Endothelial cell of umbilical vein (primary cell): ENCODE measurements at regions not wholly inside any gene's neighbourhood (a gene's known extent, or its start where the extent isn't known, plus 50 kb on each side); places are given as distances from the start of the nearest gene placed in this dataset.

Experiments
- BruUV-seq: library from RNA; stranded (reverse); fragments of 400-500 nt; replicated peaks from 2 replicates; lab custom pipeline; 2021; lab: Mats Ljungman, UMichigan
- CTCF ChIA-PET: fragments of 300-600, 350-600 bp; sonication (Branson Sonifier 250); formaldehyde crosslinking; loops from one replicate; lab custom pipeline; 2021; ENCODE audit warnings: antibody characterized with exemption, inconsistent platforms; lab: Charles Lee
- POLR2A ChIA-PET: fragments of 300-600, 350-600 bp; sonication (Branson Sonifier 250); formaldehyde crosslinking; loops from one replicate; lab custom pipeline; 2021; ENCODE audit warnings: antibody characterized with exemption, inconsistent platforms; lab: Charles Lee
- DNase-seq: peaks from one replicate; pipeline ENCODE4 v3.0.0-alpha.2; 2011; ENCODE audit warnings: low read depth, low spot score
- FAIRE-seq: peaks from 2 replicates; lab custom pipeline; 2011; peaks lifted over from hg19 to GRCh38; lab: Jason Lieb, UNC
- H2AFZ ChIP-seq: 2 replicates; pipeline ENCODE4 v1.6.0; 2012; ENCODE audit warnings: low read depth, low read length, control low read depth, inconsistent platforms
- H3K27ac ChIP-seq: 2 replicates; pipeline ENCODE4 v1.5.1; 2011; ENCODE audit warnings: low read depth, mild to moderate bottlenecking, control low read depth, low read length, moderate library complexity; ENCODE audit not compliant: insufficient read depth
- H3K27me3 ChIP-seq, 2 experiments: 2 replicates each; pipeline versions ENCODE4 v1.6.0 to v1.6.1; 2011; ENCODE audit warnings: low read length in 2 of 2, mixed read lengths in 1 of 2; ENCODE audit not compliant: control insufficient read depth in 2 of 2, insufficient read depth in 2 of 2
- H3K36me3 ChIP-seq, 2 experiments: 2 replicates in 1 of 2; 3 replicates in 1 of 2; pipeline ENCODE4 v1.5.1; 2011; ENCODE audit warnings: low read length in 2 of 2, mild to moderate bottlenecking in 1 of 2, moderate library complexity in 1 of 2; ENCODE audit not compliant: control insufficient read depth in 2 of 2, insufficient read depth in 2 of 2; ENCODE audit errors: extremely low read depth in 1 of 2
- H3K4me1 ChIP-seq: 3 replicates; pipeline ENCODE4 v1.5.1; 2011; ENCODE audit warnings: mild to moderate bottlenecking, low read length; ENCODE audit not compliant: control insufficient read depth, insufficient read depth; ENCODE audit errors: extremely low read depth
- H3K4me2 ChIP-seq: 2 replicates; pipeline ENCODE4 v1.6.1; 2011; ENCODE audit warnings: low read length, control low read depth, mixed read lengths; ENCODE audit not compliant: insufficient read depth
- H3K4me3 ChIP-seq, 3 experiments: fragments of 200-600 bp in 1 of 3; sonication (generic), shearing (Covaris generic) in 1 of 3; replicated peaks in 1 of 3; 2 replicates each; pipeline ENCODE4 v1.5.1; 2011 to 2016; ENCODE audit warnings: control low read depth in 3 of 3, low read length in 3 of 3, mild to moderate bottlenecking in 2 of 3, inconsistent platforms in 1 of 3, low read depth in 1 of 3, moderate library complexity in 1 of 3; ENCODE audit not compliant: insufficient read depth in 1 of 3
- H3K79me2 ChIP-seq: 2 replicates; pipeline ENCODE4 v1.6.0; 2012; ENCODE audit warnings: low read length, inconsistent platforms; ENCODE audit not compliant: control insufficient read depth, insufficient read depth
- H3K9ac ChIP-seq: replicated peaks from 2 replicates; pipeline ENCODE3; 2011; ENCODE audit warnings: low read length, control low read depth; ENCODE audit not compliant: insufficient read depth; ENCODE audit errors: extremely low read depth
- H3K9me1 ChIP-seq: replicated peaks from 3 replicates; pipeline ENCODE4 v1.6.0; 2011; ENCODE audit warnings: mild to moderate bottlenecking, low read length; ENCODE audit not compliant: control insufficient read depth, insufficient read depth; ENCODE audit errors: extremely low read depth
- H3K9me3 ChIP-seq: replicated peaks from 2 replicates; pipeline ENCODE4 v1.5.1; 2012; ENCODE audit warnings: low read length, inconsistent platforms; ENCODE audit not compliant: control insufficient read depth, insufficient read depth
- H4K20me1 ChIP-seq: replicated peaks from 2 replicates; pipeline ENCODE3; 2011; ENCODE audit warnings: mild to moderate bottlenecking, low read length; ENCODE audit not compliant: control insufficient read depth, insufficient read depth; ENCODE audit errors: extremely low read depth
- CTCF ChIP-seq, 2 donors: IDR thresholded peaks; 1 replicate in 1 of 2; 2 replicates in 1 of 2; pipeline ENCODE4 v1.5.1; 2011; ENCODE audit warnings: low read length in 2 of 2, mild to moderate bottlenecking in 2 of 2, moderate library complexity in 2 of 2, control low read depth in 1 of 2, inconsistent platforms in 1 of 2, low read depth in 1 of 2; ENCODE audit not compliant: insufficient read depth in 1 of 2; ENCODE audit errors: extremely low read depth in 1 of 2
- EZH2 ChIP-seq: IDR thresholded peaks from 2 replicates; pipeline ENCODE4 v1.6.1; 2012; ENCODE audit warnings: borderline replicate concordance, low read depth, mild to moderate bottlenecking, moderate library complexity, low read length, inconsistent platforms; ENCODE audit not compliant: severe bottlenecking
- FOS ChIP-seq: IDR thresholded peaks from 2 replicates; pipeline ENCODE4 v1.6.1; 2011; ENCODE audit warnings: mild to moderate bottlenecking, low read length, moderate library complexity, borderline replicate concordance; ENCODE audit not compliant: insufficient read depth
- GATA2 ChIP-seq: IDR thresholded peaks from 2 replicates; pipeline ENCODE4 v1.7.0; 2011; ENCODE audit warnings: low read depth, mild to moderate bottlenecking, moderate library complexity, mixed read lengths, low read length; ENCODE audit not compliant: insufficient read length, insufficient read depth
- JUN ChIP-seq: IDR thresholded peaks from 2 replicates; pipeline ENCODE4 v1.6.1; 2011; ENCODE audit warnings: borderline replicate concordance, low read depth; ENCODE audit not compliant: insufficient read length, insufficient read depth
- MAX ChIP-seq: IDR thresholded peaks from 2 replicates; pipeline ENCODE4 v1.6.1; 2011; ENCODE audit not compliant: insufficient read depth, insufficient read length
- MYC ChIP-seq: IDR thresholded peaks from one replicate; pipeline ENCODE4 v1.6.1; 2011; ENCODE audit warnings: mild to moderate bottlenecking, low read depth, low read length
- POLR2A ChIP-seq: IDR thresholded peaks from 2 replicates; pipeline ENCODE4 v1.6.1; 2012; ENCODE audit warnings: low read depth, mild to moderate bottlenecking, control low read depth, low read length
- POLR2AphosphoS5 ChIP-seq: IDR thresholded peaks from 2 replicates; pipeline ENCODE4 v1.6.1; 2012; ENCODE audit warnings: low read depth, mild to moderate bottlenecking, control low read depth, low read length, moderate library complexity; ENCODE audit not compliant: insufficient read depth
- dilution Hi-C: fragments of 300-500 bp; cut with MboI; formaldehyde crosslinking; loops from one replicate; pipeline ENCODE4 v1.15.0; 2019; ENCODE audit warnings: low sequenced_read_pairs; ENCODE audit not compliant: extremely low pct_ligation_motif_present
- intact Hi-C: fragments of 100-400 bp; cut with micrococcal nuclease; formaldehyde crosslinking; loops from one replicate; pipeline ENCODE4 v1.10.0; 2022

- no peak for DNase-seq
- H3K4me3 ChIP-seq: no peak overlapping the region
- ChIA-PET POLR2A (no interaction called here), CTCF (no interaction called here)
- no peaks in the 10 kb centered on the region for H3K79me2 ChIP-seq
- H3K27me3 ChIP-seq: no peaks in the 10 kb centered on the region
- no peaks in the 10 kb centered on the region for H4K20me1 ChIP-seq
- H3K27ac ChIP-seq: no peak overlapping the region
- no peaks in the 10 kb centered on the region for H3K9me3 ChIP-seq
- H3K9me1 ChIP-seq: no peaks in the 10 kb centered on the region
- no peak for FAIRE-seq
- intact Hi-C loops (no loop called here), dilution Hi-C loops (no loop called here)
- no peaks in the 10 kb centered on the region for H3K4me1 ChIP-seq
- no peak overlapping the region for H2AFZ ChIP-seq
- TF ChIP-seq JUN (no peak), EZH2 (no peak), POLR2AphosphoS5 (no peak), FOS (no peak), CTCF (IDR thresholded peaks at IDR 0.05; ENCODE audit: extremely low read depth in 1 of 2, insufficient read depth in 1 of 2, low read depth in 1 of 2, low read length in 2 of 2) (no peak), POLR2A (no peak), MYC (no peak), GATA2 (no peak), MAX (no peak)
- BruUV-seq: no TSS peak
- no peak overlapping the region for H3K4me2 ChIP-seq
- no peak overlapping the region for H3K9ac ChIP-seq
- no peaks in the 10 kb centered on the region for H3K36me3 ChIP-seq
These were observed 215.7 kb downstream of the ZEB2 start for GRCh38 chr2:144304202-144304601.
